ENCODE measurements at regions not wholly inside any gene's neighbourhood (a gene's known extent, or its start where the extent isn't known, plus 50 kb on each side); places are given as distances from the start of the nearest gene placed in this dataset.

DNA sequence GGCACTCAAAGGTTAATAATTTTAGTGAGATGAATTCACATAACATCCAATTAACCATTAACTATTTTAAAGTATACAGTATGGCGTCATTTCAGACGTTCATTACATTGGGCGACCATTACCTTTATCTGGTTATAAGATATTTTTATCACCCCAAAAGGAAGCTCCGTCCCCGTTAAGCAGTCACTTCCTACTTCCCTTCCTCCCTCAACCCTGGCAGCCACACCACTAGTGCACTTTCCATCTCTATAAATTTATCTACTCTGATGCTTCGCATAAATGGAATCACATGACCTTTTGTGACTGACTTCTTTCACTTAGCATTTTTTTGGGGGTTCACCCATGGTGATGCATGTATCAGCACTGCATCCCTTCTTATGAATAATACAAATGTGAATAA, 168.3 kb upstream of the PUM3 start:
- BruUV-seq (replicated peaks) = no TSS peak
- no peaks in the 10 kb centered on the region for H3K27me3 Mint-ChIP-seq (ENCODE audit: insufficient read depth, unreplicated experiment)
- no peak overlapping the region for H3K27ac Mint-ChIP-seq (ENCODE audit: low read depth, unreplicated experiment)
- CTCF ChIA-PET = interaction anchor here (0.6 kb wide), 1 partner anchor 8 kb away, joined by 3 read pairs; no protein-coding TSS in a partner anchor
- POLR2A ChIA-PET = no interaction called here
- no peak overlapping the region for H3K4me3 Mint-ChIP-seq (ENCODE audit: unreplicated experiment)
- H3K9me3 Mint-ChIP-seq (ENCODE audit: unreplicated experiment) = no peaks in the 10 kb centered on the region
- no peak for TF ChIP-seq CTCF (IDR thresholded peaks at IDR 0.05; ENCODE audit: unreplicated experiment)
- H3K4me1 Mint-ChIP-seq (ENCODE audit: insufficient read depth, unreplicated experiment) = no peaks in the 10 kb centered on the region
- H3K36me3 Mint-ChIP-seq (ENCODE audit: insufficient read depth, unreplicated experiment) = no peaks in the 10 kb centered on the region
- intact Hi-C loops (cut with micrococcal nuclease) = no loop called here
- no peak for DNase-seq (ENCODE audit: unreplicated experiment)

DNA sequence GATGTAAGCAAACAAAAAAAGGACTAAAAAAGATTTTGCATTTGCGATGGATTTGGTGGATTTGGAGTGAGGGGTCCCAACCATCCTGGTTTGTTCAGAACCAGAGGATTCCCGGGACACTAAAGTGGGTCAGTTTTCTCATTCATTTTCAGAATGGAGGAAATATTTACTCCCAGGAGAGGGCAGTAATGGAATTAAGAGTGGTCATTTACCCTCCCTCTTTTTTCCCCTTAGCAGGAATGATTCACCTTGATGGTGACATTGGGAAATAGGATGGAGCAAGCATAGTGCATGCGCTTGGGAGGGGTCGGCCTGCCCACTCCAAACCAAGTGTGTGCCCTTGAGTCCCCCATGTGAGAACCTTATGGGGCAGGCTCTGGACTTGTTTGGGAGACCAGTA, 164.2 kb upstream of the PUM3 start:
- Mint-ChIP-seq H3K9me3 (ENCODE audit: unreplicated experiment) (no peaks in the 10 kb centered on the region), H3K4me3 (ENCODE audit: unreplicated experiment) (no peak overlapping the region), H3K36me3 (ENCODE audit: insufficient read depth, unreplicated experiment) (no peaks in the 10 kb centered on the region), H3K27me3 (ENCODE audit: insufficient read depth, unreplicated experiment) (no peaks in the 10 kb centered on the region), H3K4me1 (ENCODE audit: insufficient read depth, unreplicated experiment) (no peaks in the 10 kb centered on the region), H3K27ac (ENCODE audit: low read depth, unreplicated experiment) (no peak overlapping the region)
- intact Hi-C loops (cut with micrococcal nuclease) = loop anchor here (5.0 kb wide), 1 partner anchor 49 kb away; no protein-coding TSS in a partner anchor
- ChIA-PET CTCF (no interaction called here), POLR2A (no interaction called here)
- peak; percentile 17 for DNase-seq (ENCODE audit: unreplicated experiment)
- no TSS peak for BruUV-seq (replicated peaks)
- TF ChIP-seq CTCF (IDR thresholded peaks at IDR 0.05; ENCODE audit: unreplicated experiment) = no peak

GRCh38 chr9:3007326-3007725, 163.4 kb upstream of the PUM3 start:
- Mint-ChIP-seq H3K27ac (ENCODE audit: low read depth, unreplicated experiment) (no peak overlapping the region), H3K9me3 (ENCODE audit: unreplicated experiment) (no peaks in the 10 kb centered on the region), H3K4me1 (ENCODE audit: insufficient read depth, unreplicated experiment) (no peaks in the 10 kb centered on the region), H3K27me3 (ENCODE audit: insufficient read depth, unreplicated experiment) (no peaks in the 10 kb centered on the region), H3K4me3 (ENCODE audit: unreplicated experiment) (no peak overlapping the region), H3K36me3 (ENCODE audit: insufficient read depth, unreplicated experiment) (no peaks in the 10 kb centered on the region)
- TF ChIP-seq CTCF (IDR thresholded peaks at IDR 0.05; ENCODE audit: unreplicated experiment) = no peak
- BruUV-seq (replicated peaks) = no TSS peak
- CTCF ChIA-PET = interaction anchor here (0.6 kb wide), 1 partner anchor 463 kb away, joined by 3 read pairs; no protein-coding TSS in a partner anchor
- intact Hi-C loops (cut with micrococcal nuclease) = loop anchor here (5.0 kb wide), 1 partner anchor 50 kb away; no protein-coding TSS in a partner anchor
- no peak for DNase-seq (ENCODE audit: unreplicated experiment)
- POLR2A ChIA-PET = no interaction called here

DNA sequence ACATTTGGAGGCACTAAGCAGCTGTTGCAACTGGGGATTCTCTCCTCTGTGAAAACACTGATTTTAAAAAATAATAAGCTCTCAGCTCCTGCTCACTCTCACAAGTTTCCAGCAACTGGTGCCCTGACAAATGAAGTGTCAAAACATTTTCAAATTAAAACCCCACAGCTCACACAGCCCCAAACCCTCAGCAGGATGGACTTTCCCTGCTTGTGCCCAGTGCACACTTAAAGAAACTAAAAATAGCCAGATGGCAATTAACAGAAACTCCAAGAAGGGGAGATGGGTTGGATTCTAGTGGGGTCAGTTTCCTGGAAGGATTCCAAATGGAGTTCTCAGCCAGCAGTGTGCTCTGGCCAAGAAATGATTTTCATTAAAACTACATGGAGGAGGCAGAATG, 163.0 kb upstream of the PUM3 start:
- CTCF ChIA-PET = interaction anchor here (0.6 kb wide), 1 partner anchor 464 kb away, joined by 3 read pairs; no protein-coding TSS in a partner anchor

More for the DNA sequence above, 163.0 kb upstream of the PUM3 start:
- POLR2A ChIA-PET = no interaction called here
- Mint-ChIP-seq H3K36me3 (ENCODE audit: insufficient read depth, unreplicated experiment) (no peaks in the 10 kb centered on the region), H3K4me3 (ENCODE audit: unreplicated experiment) (no peak overlapping the region), H3K9me3 (ENCODE audit: unreplicated experiment) (no peaks in the 10 kb centered on the region), H3K27me3 (ENCODE audit: insufficient read depth, unreplicated experiment) (no peaks in the 10 kb centered on the region), H3K27ac (ENCODE audit: low read depth, unreplicated experiment) (no peak overlapping the region), H3K4me1 (ENCODE audit: insufficient read depth, unreplicated experiment) (no peaks in the 10 kb centered on the region)
- BruUV-seq (replicated peaks) = no TSS peak
- intact Hi-C loops (cut with micrococcal nuclease) = loop anchor here (5.0 kb wide), 1 partner anchor 50 kb away; no protein-coding TSS in a partner anchor
- no peak for DNase-seq (ENCODE audit: unreplicated experiment)
- TF ChIP-seq CTCF (IDR thresholded peaks at IDR 0.05; ENCODE audit: unreplicated experiment) = no peak

Measured in MCF 10A (cell line).